C4-2B (cell line): ENCODE measurements at regions not wholly inside any gene's neighbourhood (a gene's known extent, or its start where the extent isn't known, plus 50 kb on each side); places are given as distances from the start of the nearest gene placed in this dataset.

Experiments
- H3K27ac ChIP-seq: fragments of 450-650 bp; 2 replicates; pipeline ENCODE4 v1.5.1; 2017
- ZFX ChIP-seq: fragments of 450-650 bp; IDR thresholded peaks from 2 replicates; pipeline ENCODE4 v1.6.1; 2017
- TF ChIP-seq, protein P1 (sequence below): fragments of 450-650 bp; conservative IDR thresholded peaks from 2 replicates; pipeline ENCODE4 v1.5.1; 2017; ENCODE audit warnings: mild to moderate bottlenecking

DNA sequence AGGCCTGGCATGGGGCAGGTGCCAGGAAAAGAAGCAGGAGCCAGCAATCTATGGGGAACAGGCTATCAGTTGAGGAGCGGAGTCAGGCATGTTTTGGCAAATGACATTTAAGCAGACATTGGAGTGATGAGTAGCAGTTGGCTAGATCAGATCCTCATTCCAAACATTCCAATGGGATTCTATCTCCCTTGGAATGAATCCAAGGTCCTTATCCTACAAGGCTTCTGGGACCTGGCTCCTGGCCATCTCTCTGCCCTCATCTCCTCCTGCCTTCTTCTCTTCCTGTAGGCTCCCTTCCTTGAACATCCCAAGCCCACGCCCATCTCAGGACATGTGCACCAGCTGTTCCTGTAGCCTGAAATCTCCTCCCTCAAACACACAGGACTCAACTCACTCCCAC is 1074.5 kb downstream of the TBC1D22A start:
- no peak overlapping the region for H3K27ac ChIP-seq
- TF ChIP-seq ZFX, result no peak

GRCh38 chr22:47835726-47836125 is 1073.3 kb downstream of the TBC1D22A start:
- no peak for TF ChIP-seq ZFX
- TF ChIP-seq, protein P1, sequence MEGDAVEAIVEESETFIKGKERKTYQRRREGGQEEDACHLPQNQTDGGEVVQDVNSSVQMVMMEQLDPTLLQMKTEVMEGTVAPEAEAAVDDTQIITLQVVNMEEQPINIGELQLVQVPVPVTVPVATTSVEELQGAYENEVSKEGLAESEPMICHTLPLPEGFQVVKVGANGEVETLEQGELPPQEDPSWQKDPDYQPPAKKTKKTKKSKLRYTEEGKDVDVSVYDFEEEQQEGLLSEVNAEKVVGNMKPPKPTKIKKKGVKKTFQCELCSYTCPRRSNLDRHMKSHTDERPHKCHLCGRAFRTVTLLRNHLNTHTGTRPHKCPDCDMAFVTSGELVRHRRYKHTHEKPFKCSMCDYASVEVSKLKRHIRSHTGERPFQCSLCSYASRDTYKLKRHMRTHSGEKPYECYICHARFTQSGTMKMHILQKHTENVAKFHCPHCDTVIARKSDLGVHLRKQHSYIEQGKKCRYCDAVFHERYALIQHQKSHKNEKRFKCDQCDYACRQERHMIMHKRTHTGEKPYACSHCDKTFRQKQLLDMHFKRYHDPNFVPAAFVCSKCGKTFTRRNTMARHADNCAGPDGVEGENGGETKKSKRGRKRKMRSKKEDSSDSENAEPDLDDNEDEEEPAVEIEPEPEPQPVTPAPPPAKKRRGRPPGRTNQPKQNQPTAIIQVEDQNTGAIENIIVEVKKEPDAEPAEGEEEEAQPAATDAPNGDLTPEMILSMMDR, result no peak
- H3K27ac ChIP-seq, result no peak overlapping the region

GRCh38 chr22:47826016-47826415 is 1063.6 kb downstream of the TBC1D22A start:
- no peak overlapping the region for H3K27ac ChIP-seq

DNA sequence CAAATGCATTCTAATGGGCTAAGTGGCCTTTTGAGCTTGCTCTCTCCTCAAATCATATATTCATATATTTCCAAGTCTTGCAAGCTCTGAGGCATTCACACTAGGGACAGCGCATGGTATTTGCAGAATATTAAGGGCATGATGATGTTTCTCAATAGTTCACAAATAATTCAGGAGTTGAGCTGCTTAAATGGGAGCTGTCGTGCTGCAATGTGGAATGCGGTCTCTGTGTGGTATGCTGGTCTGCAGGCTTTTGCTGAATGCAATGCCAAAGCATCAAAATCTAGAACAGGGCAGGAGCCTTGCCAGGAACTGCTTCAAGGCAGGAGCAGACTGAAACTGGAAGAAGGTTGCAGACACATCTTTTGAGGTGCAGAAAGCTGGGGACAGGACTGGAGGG is 1060.0 kb downstream of the TBC1D22A start:
- TF ChIP-seq ZFX, result no peak
- TF ChIP-seq, protein P1, result no peak

More at GRCh38 chr22:47826016-47826415, 1063.6 kb downstream of the TBC1D22A start:
- TF ChIP-seq, protein P1, result no peak
- TF ChIP-seq ZFX, result no peak

GRCh38 chr22:47818496-47818895 is 1056.0 kb downstream of the TBC1D22A start:
- no peak for TF ChIP-seq ZFX
- H3K27ac ChIP-seq, result no peak overlapping the region

More for the DNA sequence above, 1060.0 kb downstream of the TBC1D22A start:
- H3K27ac ChIP-seq, result no peak overlapping the region

DNA sequence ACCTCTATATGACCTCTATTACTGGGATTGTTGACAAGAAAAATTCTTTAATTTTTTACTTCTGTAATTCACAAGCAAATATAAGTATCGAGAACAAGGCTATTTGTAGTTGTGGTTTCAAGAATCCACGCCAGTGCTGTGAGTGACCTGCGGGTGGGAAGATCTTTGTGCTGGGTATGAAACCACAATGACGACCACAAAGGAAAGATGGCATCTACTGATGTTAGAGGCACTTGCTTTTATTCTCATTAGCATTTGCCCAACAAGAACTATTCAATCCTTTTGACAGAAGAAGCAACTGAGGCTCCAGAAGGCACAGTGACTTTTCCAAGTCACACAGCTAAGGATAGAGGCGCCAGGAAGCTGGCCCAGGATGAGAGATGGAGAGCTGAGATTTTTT is 1054.9 kb downstream of the TBC1D22A start:
- no peak overlapping the region for H3K27ac ChIP-seq
- TF ChIP-seq, protein P1, result no peak
- no peak for TF ChIP-seq ZFX

DNA sequence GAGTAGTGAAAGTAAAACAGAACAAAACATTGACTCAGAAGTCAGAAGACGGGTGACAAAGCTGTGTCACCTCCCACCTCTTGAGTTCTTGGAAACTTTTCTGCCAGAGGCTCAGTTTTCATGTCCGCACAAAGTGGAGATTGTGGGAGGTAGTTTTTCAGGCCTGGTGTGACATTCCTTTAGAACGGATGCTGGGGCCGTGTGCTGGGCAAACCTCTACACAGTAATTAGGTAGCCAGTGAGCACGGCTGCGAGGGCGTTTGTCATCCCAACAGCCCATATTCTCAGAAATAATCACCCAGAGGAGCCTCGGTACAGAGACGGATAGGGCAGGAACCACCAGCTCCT is 1054.4 kb downstream of the TBC1D22A start:
- TF ChIP-seq, protein P1, result no peak
- no peak for TF ChIP-seq ZFX
- no peak overlapping the region for H3K27ac ChIP-seq

GRCh38 chr22:47816121-47816862 is 1053.8 kb downstream of the TBC1D22A start:
- no peak for TF ChIP-seq ZFX
- TF ChIP-seq, protein P1, result no peak
- no peak overlapping the region for H3K27ac ChIP-seq
